ENCODE measurements at regions not wholly inside any gene's neighbourhood (a gene's known extent, or its start where the extent isn't known, plus 50 kb on each side); places are given as distances from the start of the nearest gene placed in this dataset.

DNA sequence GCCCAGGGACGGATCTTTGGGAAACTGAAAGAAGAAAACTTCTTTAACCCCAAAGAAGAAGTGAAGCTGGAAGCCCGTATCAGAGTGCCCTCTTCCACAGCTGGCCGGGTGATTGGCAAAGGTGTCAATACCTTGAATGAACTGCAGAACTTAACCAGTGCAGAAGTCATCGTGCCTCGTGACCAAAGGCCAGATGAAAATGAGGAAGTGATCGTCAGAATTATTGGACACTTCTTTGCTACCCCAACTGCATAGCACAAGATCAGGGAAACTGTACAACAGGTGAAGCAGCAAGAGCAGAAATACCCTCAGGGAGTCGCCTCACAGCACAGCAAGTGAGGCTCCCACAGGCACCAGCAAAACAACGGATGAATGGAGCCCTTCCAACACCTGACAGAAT, 114.0 kb downstream of the NBPF12 start:
- Histone ChIP-seq H3K9ac (replicated peaks; ENCODE audit: extremely low read depth, insufficient read depth, low read length) (no peak overlapping the region), H3K79me2 (ENCODE audit: control insufficient read depth, insufficient read depth, low read length) (no peaks in the 10 kb centered on the region), H3K4me2 (ENCODE audit: insufficient read depth, low read length) (no peak overlapping the region), H3K9me3 (replicated peaks; ENCODE audit: control insufficient read depth, insufficient read depth, low read length) (no peaks in the 10 kb centered on the region), H3K27me3 (ENCODE audit: control insufficient read depth in 2 of 2, insufficient read depth in 2 of 2, low read length in 2 of 2) (no peaks in the 10 kb centered on the region), H3K36me3 (ENCODE audit: control insufficient read depth in 2 of 2, extremely low read depth in 1 of 2, insufficient read depth in 2 of 2, low read length in 2 of 2) (no peaks in the 10 kb centered on the region), H3K9me1 (replicated peaks; ENCODE audit: control insufficient read depth, extremely low read depth, insufficient read depth, low read length) (no peaks in the 10 kb centered on the region), H4K20me1 (replicated peaks; ENCODE audit: control insufficient read depth, extremely low read depth, insufficient read depth, low read length) (no peaks in the 10 kb centered on the region), H3K4me1 (ENCODE audit: control insufficient read depth, extremely low read depth, insufficient read depth, low read length) (no peaks in the 10 kb centered on the region), H3K4me3 (replicated peaks in 1 of 3; ENCODE audit: insufficient read depth in 1 of 3, low read depth in 1 of 3, low read length in 3 of 3) (no peak overlapping the region), H2AFZ (ENCODE audit: low read depth, low read length) (no peak overlapping the region), H3K27ac (ENCODE audit: insufficient read depth, low read depth, low read length) (no peak overlapping the region)
- CTCF ChIA-PET = no interaction called here
- POLR2A ChIA-PET = no interaction called here
- BruUV-seq (replicated peaks) = no TSS peak
- TF ChIP-seq, protein P1, sequence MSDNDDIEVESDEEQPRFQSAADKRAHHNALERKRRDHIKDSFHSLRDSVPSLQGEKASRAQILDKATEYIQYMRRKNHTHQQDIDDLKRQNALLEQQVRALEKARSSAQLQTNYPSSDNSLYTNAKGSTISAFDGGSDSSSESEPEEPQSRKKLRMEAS (IDR thresholded peaks at IDR 0.05; ENCODE audit: insufficient read depth, insufficient read length) = no peak
- dilution Hi-C loops (cut with MboI; ENCODE audit: extremely low pct_ligation_motif_present, low sequenced_read_pairs) (no loop called here), intact Hi-C loops (cut with micrococcal nuclease) (no loop called here)
- no peak for FAIRE-seq
- no peak for DNase-seq (ENCODE audit: low read depth, low spot score)

GRCh38 chr1:147051136-147051535, 113.0 kb downstream of the NBPF12 start:
- Histone ChIP-seq H3K9me1 (replicated peaks; ENCODE audit: control insufficient read depth, extremely low read depth, insufficient read depth, low read length) (no peaks in the 10 kb centered on the region), H3K79me2 (ENCODE audit: control insufficient read depth, insufficient read depth, low read length) (no peaks in the 10 kb centered on the region), H3K9ac (replicated peaks; ENCODE audit: extremely low read depth, insufficient read depth, low read length) (no peak overlapping the region), H3K4me2 (ENCODE audit: insufficient read depth, low read length) (no peak overlapping the region), H3K9me3 (replicated peaks; ENCODE audit: control insufficient read depth, insufficient read depth, low read length) (no peaks in the 10 kb centered on the region), H3K27ac (ENCODE audit: insufficient read depth, low read depth, low read length) (no peak overlapping the region), H3K27me3 (ENCODE audit: control insufficient read depth in 2 of 2, insufficient read depth in 2 of 2, low read length in 2 of 2) (no peaks in the 10 kb centered on the region), H2AFZ (ENCODE audit: low read depth, low read length) (no peak overlapping the region), H3K4me3 (replicated peaks in 1 of 3; ENCODE audit: insufficient read depth in 1 of 3, low read depth in 1 of 3, low read length in 3 of 3) (no peak overlapping the region), H4K20me1 (replicated peaks; ENCODE audit: control insufficient read depth, extremely low read depth, insufficient read depth, low read length) (no peaks in the 10 kb centered on the region), H3K36me3 (ENCODE audit: control insufficient read depth in 2 of 2, extremely low read depth in 1 of 2, insufficient read depth in 2 of 2, low read length in 2 of 2) (no peaks in the 10 kb centered on the region), H3K4me1 (ENCODE audit: control insufficient read depth, extremely low read depth, insufficient read depth, low read length) (no peaks in the 10 kb centered on the region)
- BruUV-seq (replicated peaks) = no TSS peak
- ChIA-PET CTCF (no interaction called here), POLR2A (no interaction called here)
- DNase-seq (ENCODE audit: low read depth, low spot score) (no peak), FAIRE-seq (no peak)
- dilution Hi-C loops (cut with MboI; ENCODE audit: extremely low pct_ligation_motif_present, low sequenced_read_pairs) = no loop called here
- TF ChIP-seq, protein P1 (IDR thresholded peaks at IDR 0.05; ENCODE audit: insufficient read depth, insufficient read length) = no peak
- TF ChIP-seq POLR2A (IDR thresholded peaks at IDR 0.05; ENCODE audit: low read depth, low read length) (no peak), FOS (IDR thresholded peaks at IDR 0.05; ENCODE audit: borderline replicate concordance, insufficient read depth, low read length) (no peak), GATA2 (IDR thresholded peaks at IDR 0.05; ENCODE audit: insufficient read depth, insufficient read length, low read depth, low read length) (no peak), JUN (IDR thresholded peaks at IDR 0.05; ENCODE audit: borderline replicate concordance, insufficient read depth, insufficient read length, low read depth) (no peak), MYC (IDR thresholded peaks at IDR 0.05; ENCODE audit: low read depth, low read length) (no peak), EZH2 (IDR thresholded peaks at IDR 0.05; ENCODE audit: borderline replicate concordance, low read depth, low read length, severe bottlenecking) (no peak), POLR2AphosphoS5 (IDR thresholded peaks at IDR 0.05; ENCODE audit: insufficient read depth, low read depth, low read length) (no peak)
- TF ChIP-seq, protein P2, sequence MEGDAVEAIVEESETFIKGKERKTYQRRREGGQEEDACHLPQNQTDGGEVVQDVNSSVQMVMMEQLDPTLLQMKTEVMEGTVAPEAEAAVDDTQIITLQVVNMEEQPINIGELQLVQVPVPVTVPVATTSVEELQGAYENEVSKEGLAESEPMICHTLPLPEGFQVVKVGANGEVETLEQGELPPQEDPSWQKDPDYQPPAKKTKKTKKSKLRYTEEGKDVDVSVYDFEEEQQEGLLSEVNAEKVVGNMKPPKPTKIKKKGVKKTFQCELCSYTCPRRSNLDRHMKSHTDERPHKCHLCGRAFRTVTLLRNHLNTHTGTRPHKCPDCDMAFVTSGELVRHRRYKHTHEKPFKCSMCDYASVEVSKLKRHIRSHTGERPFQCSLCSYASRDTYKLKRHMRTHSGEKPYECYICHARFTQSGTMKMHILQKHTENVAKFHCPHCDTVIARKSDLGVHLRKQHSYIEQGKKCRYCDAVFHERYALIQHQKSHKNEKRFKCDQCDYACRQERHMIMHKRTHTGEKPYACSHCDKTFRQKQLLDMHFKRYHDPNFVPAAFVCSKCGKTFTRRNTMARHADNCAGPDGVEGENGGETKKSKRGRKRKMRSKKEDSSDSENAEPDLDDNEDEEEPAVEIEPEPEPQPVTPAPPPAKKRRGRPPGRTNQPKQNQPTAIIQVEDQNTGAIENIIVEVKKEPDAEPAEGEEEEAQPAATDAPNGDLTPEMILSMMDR (IDR thresholded peaks at IDR 0.05; ENCODE audit: extremely low read depth in 1 of 2, insufficient read depth in 1 of 2, low read depth in 1 of 2, low read length in 2 of 2) = no peak
- intact Hi-C loops (cut with micrococcal nuclease) = no loop called here
